SK-N-SH treated with all-trans-retinoic acid at 6 μM for 48 hours (cell line): ENCODE measurements at regions not wholly inside any gene's neighbourhood (a gene's known extent, or its start where the extent isn't known, plus 50 kb on each side); places are given as distances from the start of the nearest gene placed in this dataset.

ENCODE experiments used
- ATAC-seq: fragments of 200-7000 bp; cut with Tn5 transposase; 3 replicates; pipeline ENCODE4 v1.9.1; 2020; ENCODE audit warnings: mild to moderate bottlenecking, moderate library complexity
- ARNTL ChIP-seq: fragments of 450-650 bp; formaldehyde crosslinking; IDR thresholded peaks from 2 replicates; pipeline ENCODE4 v1.5.0; 2020; ENCODE audit warnings: low read depth, mild to moderate bottlenecking, moderate library complexity, borderline replicate concordance
- BACH2 ChIP-seq: fragments of 250-450 bp; sonication (Bioruptor Pico); IDR thresholded peaks from 2 replicates; pipeline ENCODE4 v1.9.0; 2021; ENCODE audit warnings: mild to moderate bottlenecking, borderline replicate concordance
- CSDC2 ChIP-seq: fragments of 250-450 bp; sonication (Bioruptor Pico); IDR thresholded peaks from 2 replicates; pipeline ENCODE4 v1.5.0; 2020; ENCODE audit warnings: mild to moderate bottlenecking, moderate library complexity
- ESRRG ChIP-seq: fragments of 250-450 bp; sonication (Bioruptor Pico); IDR thresholded peaks from 2 replicates; pipeline ENCODE4 v1.6.1; 2021; ENCODE audit warnings: mild to moderate bottlenecking
- GLIS3 ChIP-seq: fragments of 250-450 bp; sonication (Bioruptor Pico); IDR thresholded peaks from 2 replicates; pipeline ENCODE4 v1.5.0; 2020; ENCODE audit warnings: mild to moderate bottlenecking, moderate library complexity
- ISL1 ChIP-seq: fragments of 250-450 bp; sonication (Bioruptor Pico); IDR thresholded peaks from 2 replicates; pipeline ENCODE4 v2.1.2; 2022; ENCODE audit warnings: mild to moderate bottlenecking, moderate library complexity
- OSR1 ChIP-seq: fragments of 250-450 bp; sonication (Bioruptor Pico); IDR thresholded peaks from 2 replicates; pipeline ENCODE4 v1.8.0; 2022; ENCODE audit warnings: moderate library complexity, mild to moderate bottlenecking, inconsistent platforms
- PPARA ChIP-seq: fragments of 250-450 bp; sonication (Bioruptor Pico); IDR thresholded peaks from 2 replicates; pipeline ENCODE4 v1.5.0; 2020; ENCODE audit warnings: mild to moderate bottlenecking, borderline replicate concordance
- RARB ChIP-seq: fragments of 250-450 bp; sonication (Bioruptor Pico); IDR thresholded peaks from 2 replicates; pipeline ENCODE4 v1.8.0; 2021; ENCODE audit warnings: mild to moderate bottlenecking, moderate library complexity
- SNAI2 ChIP-seq: fragments of 250-450 bp; sonication (Bioruptor Pico); IDR thresholded peaks from 2 replicates; pipeline ENCODE4 v1.5.0; 2020; ENCODE audit warnings: mild to moderate bottlenecking, moderate library complexity
- TCF4 ChIP-seq: fragments of 250-450 bp; sonication (Bioruptor Pico); IDR thresholded peaks from 2 replicates; pipeline ENCODE4 v1.8.0; 2021; ENCODE audit warnings: mild to moderate bottlenecking, moderate library complexity, borderline replicate concordance
- TOX ChIP-seq: fragments of 250-450 bp; sonication (Bioruptor Pico); IDR thresholded peaks from 2 replicates; pipeline ENCODE4 v1.8.0; 2021; ENCODE audit warnings: mild to moderate bottlenecking, moderate library complexity, borderline replicate concordance
- ZC3H10 ChIP-seq: fragments of 250-450 bp; sonication (Bioruptor Pico); IDR thresholded peaks from 2 replicates; pipeline ENCODE4 v1.5.1; 2021; ENCODE audit warnings: mild to moderate bottlenecking, moderate library complexity
- ZFP3 ChIP-seq: fragments of 250-450 bp; sonication (Bioruptor Pico); IDR thresholded peaks from 2 replicates; pipeline ENCODE4 v1.5.0; 2020; ENCODE audit warnings: mild to moderate bottlenecking, moderate library complexity
- ZNF565 ChIP-seq: fragments of 450-650 bp; formaldehyde crosslinking; conservative IDR thresholded peaks from 2 replicates; pipeline ENCODE4 v1.5.0; 2020; ENCODE audit warnings: low read depth, mild to moderate bottlenecking, moderate library complexity
- TF ChIP-seq, protein P1 (sequence below): fragments of 250-450 bp; sonication (Bioruptor Pico); IDR thresholded peaks from 2 replicates; pipeline ENCODE4 v1.5.1; 2020; ENCODE audit warnings: low read depth, mild to moderate bottlenecking, moderate library complexity
- TF ChIP-seq, protein P2 (sequence below): fragments of 250-450 bp; sonication (Bioruptor Pico); IDR thresholded peaks from 2 replicates; pipeline ENCODE4 v1.8.0; 2021; ENCODE audit warnings: low read depth, mild to moderate bottlenecking, moderate library complexity, borderline replicate concordance
- TF ChIP-seq, protein P3 (sequence below): fragments of 250-450 bp; sonication (Bioruptor Pico); IDR thresholded peaks from 2 replicates; pipeline ENCODE4 v1.5.0; 2020; ENCODE audit warnings: mild to moderate bottlenecking, moderate library complexity
- TF ChIP-seq, protein P4 (sequence below): fragments of 250-450 bp; sonication (Bioruptor Pico); IDR thresholded peaks from 2 replicates; pipeline ENCODE4 v1.5.1; 2021; ENCODE audit warnings: mild to moderate bottlenecking, moderate library complexity

DNA sequence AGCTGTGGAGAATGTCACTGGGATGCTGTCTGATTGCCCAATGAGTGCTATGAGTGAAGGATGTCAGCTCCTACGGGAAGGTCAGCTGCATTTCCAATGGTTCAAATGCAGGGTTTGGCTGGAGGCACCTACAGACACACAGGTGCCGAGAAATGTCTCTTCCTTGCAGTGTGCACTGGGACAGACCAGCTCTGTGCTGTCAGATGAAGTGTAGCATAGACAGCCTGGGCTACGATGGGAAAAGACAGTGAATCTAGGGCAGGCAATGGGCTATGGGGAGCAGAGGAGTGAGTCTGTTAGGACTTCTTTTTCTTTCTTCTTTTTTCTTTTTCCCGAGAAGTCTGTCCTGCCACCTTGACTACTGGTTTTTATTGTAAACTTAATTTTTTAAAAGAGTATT lies 223.1 kb upstream of the EOMES start:
- ATAC-seq = no peak
- TF ChIP-seq TCF4 (CRISPR knock-in tag) (no peak), GLIS3 (CRISPR knock-in tag) (no peak), BACH2 (no peak), ISL1 (no peak), ZNF565 (CRISPR knock-in tag) (no peak), RARB (CRISPR knock-in tag) (no peak), OSR1 (CRISPR knock-in tag) (no peak), ZFP3 (CRISPR knock-in tag) (no peak), ESRRG (CRISPR knock-in tag) (no peak)
- TF ChIP-seq, protein P1, sequence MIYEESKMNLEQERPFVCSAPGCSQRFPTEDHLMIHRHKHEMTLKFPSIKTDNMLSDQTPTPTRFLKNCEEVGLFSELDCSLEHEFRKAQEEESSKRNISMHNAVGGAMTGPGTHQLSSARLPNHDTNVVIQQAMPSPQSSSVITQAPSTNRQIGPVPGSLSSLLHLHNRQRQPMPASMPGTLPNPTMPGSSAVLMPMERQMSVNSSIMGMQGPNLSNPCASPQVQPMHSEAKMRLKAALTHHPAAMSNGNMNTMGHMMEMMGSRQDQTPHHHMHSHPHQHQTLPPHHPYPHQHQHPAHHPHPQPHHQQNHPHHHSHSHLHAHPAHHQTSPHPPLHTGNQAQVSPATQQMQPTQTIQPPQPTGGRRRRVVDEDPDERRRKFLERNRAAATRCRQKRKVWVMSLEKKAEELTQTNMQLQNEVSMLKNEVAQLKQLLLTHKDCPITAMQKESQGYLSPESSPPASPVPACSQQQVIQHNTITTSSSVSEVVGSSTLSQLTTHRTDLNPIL (CRISPR knock-in tag) = no peak
- TF ChIP-seq, protein P2, sequence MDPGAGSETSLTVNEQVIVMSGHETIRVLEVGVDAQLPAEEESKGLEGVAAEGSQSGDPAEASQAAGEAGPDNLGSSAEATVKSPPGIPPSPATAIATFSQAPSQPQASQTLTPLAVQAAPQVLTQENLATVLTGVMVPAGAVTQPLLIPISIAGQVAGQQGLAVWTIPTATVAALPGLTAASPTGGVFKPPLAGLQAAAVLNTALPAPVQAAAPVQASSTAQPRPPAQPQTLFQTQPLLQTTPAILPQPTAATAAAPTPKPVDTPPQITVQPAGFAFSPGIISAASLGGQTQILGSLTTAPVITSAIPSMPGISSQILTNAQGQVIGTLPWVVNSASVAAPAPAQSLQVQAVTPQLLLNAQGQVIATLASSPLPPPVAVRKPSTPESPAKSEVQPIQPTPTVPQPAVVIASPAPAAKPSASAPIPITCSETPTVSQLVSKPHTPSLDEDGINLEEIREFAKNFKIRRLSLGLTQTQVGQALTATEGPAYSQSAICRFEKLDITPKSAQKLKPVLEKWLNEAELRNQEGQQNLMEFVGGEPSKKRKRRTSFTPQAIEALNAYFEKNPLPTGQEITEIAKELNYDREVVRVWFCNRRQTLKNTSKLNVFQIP = no peak
- TF ChIP-seq, protein P3, sequence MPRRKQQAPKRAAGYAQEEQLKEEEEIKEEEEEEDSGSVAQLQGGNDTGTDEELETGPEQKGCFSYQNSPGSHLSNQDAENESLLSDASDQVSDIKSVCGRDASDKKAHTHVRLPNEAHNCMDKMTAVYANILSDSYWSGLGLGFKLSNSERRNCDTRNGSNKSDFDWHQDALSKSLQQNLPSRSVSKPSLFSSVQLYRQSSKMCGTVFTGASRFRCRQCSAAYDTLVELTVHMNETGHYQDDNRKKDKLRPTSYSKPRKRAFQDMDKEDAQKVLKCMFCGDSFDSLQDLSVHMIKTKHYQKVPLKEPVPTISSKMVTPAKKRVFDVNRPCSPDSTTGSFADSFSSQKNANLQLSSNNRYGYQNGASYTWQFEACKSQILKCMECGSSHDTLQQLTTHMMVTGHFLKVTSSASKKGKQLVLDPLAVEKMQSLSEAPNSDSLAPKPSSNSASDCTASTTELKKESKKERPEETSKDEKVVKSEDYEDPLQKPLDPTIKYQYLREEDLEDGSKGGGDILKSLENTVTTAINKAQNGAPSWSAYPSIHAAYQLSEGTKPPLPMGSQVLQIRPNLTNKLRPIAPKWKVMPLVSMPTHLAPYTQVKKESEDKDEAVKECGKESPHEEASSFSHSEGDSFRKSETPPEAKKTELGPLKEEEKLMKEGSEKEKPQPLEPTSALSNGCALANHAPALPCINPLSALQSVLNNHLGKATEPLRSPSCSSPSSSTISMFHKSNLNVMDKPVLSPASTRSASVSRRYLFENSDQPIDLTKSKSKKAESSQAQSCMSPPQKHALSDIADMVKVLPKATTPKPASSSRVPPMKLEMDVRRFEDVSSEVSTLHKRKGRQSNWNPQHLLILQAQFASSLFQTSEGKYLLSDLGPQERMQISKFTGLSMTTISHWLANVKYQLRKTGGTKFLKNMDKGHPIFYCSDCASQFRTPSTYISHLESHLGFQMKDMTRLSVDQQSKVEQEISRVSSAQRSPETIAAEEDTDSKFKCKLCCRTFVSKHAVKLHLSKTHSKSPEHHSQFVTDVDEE (CRISPR knock-in tag) = no peak
- TF ChIP-seq, protein P4, sequence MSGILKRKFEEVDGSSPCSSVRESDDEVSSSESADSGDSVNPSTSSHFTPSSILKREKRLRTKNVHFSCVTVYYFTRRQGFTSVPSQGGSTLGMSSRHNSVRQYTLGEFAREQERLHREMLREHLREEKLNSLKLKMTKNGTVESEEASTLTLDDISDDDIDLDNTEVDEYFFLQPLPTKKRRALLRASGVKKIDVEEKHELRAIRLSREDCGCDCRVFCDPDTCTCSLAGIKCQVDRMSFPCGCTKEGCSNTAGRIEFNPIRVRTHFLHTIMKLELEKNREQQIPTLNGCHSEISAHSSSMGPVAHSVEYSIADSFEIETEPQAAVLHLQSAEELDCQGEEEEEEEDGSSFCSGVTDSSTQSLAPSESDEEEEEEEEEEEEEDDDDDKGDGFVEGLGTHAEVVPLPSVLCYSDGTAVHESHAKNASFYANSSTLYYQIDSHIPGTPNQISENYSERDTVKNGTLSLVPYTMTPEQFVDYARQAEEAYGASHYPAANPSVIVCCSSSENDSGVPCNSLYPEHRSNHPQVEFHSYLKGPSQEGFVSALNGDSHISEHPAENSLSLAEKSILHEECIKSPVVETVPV (CRISPR knock-in tag) = no peak

DNA sequence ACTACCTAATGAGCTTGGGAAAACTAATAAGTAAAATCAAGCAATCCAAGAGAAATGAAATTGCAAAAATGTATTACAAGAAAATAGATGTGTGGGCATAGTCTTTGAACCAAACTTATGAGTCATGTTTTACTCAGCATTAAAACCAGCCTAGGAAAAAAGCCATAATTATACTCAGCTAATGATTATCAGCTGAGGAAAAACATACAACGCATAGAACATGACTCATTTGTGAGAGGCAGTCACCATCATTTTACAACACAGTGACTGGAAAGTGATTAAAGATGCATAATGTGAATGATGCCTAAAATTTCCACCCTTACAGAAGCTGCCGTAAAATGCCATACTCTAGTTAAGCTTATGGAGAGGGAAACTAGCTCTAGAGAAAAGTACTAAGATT lies 238.0 kb upstream of the EOMES start:
- no peak for ATAC-seq
- no peak for TF ChIP-seq ESRRG (CRISPR knock-in tag)
- TF ChIP-seq PPARA (CRISPR knock-in tag) = no peak

DNA sequence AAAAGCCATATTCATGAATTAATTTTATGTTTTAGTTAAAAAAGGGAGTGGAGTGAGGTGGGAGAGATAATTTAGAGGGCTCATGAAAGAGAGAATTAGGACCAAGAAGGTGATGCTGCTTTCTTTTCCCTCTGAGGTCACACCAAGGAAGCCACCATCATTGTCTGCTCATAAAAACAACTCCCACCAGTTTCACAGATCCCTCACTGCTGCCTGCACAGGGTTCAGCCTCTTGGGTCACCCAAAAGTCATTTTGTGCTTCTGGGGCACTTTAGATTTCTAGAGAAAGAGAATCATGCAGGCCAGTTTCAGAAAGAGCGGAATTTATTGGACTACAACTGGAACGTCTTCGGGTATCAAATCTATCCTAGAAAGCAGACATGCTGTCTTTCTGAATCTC lies 241.4 kb upstream of the EOMES start:
- TF ChIP-seq, protein P2 = no peak
- TF ChIP-seq ESRRG (CRISPR knock-in tag) (no peak), ZC3H10 (no peak), OSR1 (CRISPR knock-in tag) (no peak), ZNF565 (CRISPR knock-in tag) (no peak), TCF4 (CRISPR knock-in tag) (no peak), RARB (CRISPR knock-in tag) (no peak), TOX (no peak), ISL1 (no peak), CSDC2 (CRISPR knock-in tag) (no peak), SNAI2 (CRISPR knock-in tag) (no peak), GLIS3 (CRISPR knock-in tag) (no peak), ARNTL (CRISPR knock-in tag) (no peak), BACH2 (no peak), PPARA (CRISPR knock-in tag) (no peak)
- TF ChIP-seq, protein P3 (CRISPR knock-in tag) = no peak
- TF ChIP-seq, protein P4 (CRISPR knock-in tag) = no peak
- TF ChIP-seq, protein P1 (CRISPR knock-in tag) = no peak
- no peak for ATAC-seq
